GM20000 (cell line): ENCODE measurements at regions not wholly inside any gene's neighbourhood (a gene's known extent, or its start where the extent isn't known, plus 50 kb on each side); places are given as distances from the start of the nearest gene placed in this dataset.

Experiments used
- DNase-seq: peaks from one replicate; pipeline ENCODE4 v3.0.0; 2012; ENCODE audit warnings: low spot score
- CTCF ChIP-seq: IDR thresholded peaks from 2 replicates; pipeline ENCODE4 v1.5.1; 2012; ENCODE audit warnings: mild to moderate bottlenecking, control low read depth; ENCODE audit errors: extremely low read depth, missing control alignments

GRCh38 chrX:138765051-138765450, 53.5 kb upstream of the FGF13 start:
- TF ChIP-seq CTCF, result no peak
- no peak for DNase-seq

GRCh38 chrX:138763761-138764160, 52.2 kb upstream of the FGF13 start:
- DNase-seq, result no peak

GRCh38 chrX:138761380-138761779, 49.9 kb upstream of the FGF13 start:
- DNase-seq, result no peak
- no peak for TF ChIP-seq CTCF

More at GRCh38 chrX:138763761-138764160, 52.2 kb upstream of the FGF13 start:
- TF ChIP-seq CTCF, result no peak
